ENCODE measurements at regions not wholly inside any gene's neighbourhood (a gene's known extent, or its start where the extent isn't known, plus 50 kb on each side); places are given as distances from the start of the nearest gene placed in this dataset.

- intact Hi-C loops (cut with DNase I): no loop called here
- Histone ChIP-seq H3K36me3 (no peaks in the 10 kb centered on the region), H3K4me1 (peaks cover 0 to 7% (median 0%) of the 10 kb centered on the region in 3 donors), H3K27me3 (no peaks in the 10 kb centered on the region), H3K4me3 (no peak overlapping the region), H3K27ac (no peak overlapping the region), H3K9me3 (no peaks in the 10 kb centered on the region)
- DNase-seq: no peak
- TF ChIP-seq CTCF (IDR thresholded peaks at IDR 0.05) (no peak), POLR2A (IDR thresholded peaks at IDR 0.05) (no peak)
- 78 to 88% methylated on average over 25 of the region's 25 CpGs for WGBS, 2 donors
Measured at GRCh38 chr6:167570460-167571400, 245.8 kb downstream of the TTLL2 start.

GRCh38 chr6:167571550-167571949 lies 246.7 kb downstream of the TTLL2 start:
- intact Hi-C loops (cut with DNase I): no loop called here
- Histone ChIP-seq H3K4me1 (peaks cover 0 to 7% (median 0%) of the 10 kb centered on the region in 3 donors), H3K27ac (no peak overlapping the region), H3K9me3 (no peaks in the 10 kb centered on the region), H3K27me3 (peaks cover 0 to 6% (median 0%) of the 10 kb centered on the region in 4 donors), H3K36me3 (no peaks in the 10 kb centered on the region), H3K4me3 (no peak overlapping the region)
- no peak for TF ChIP-seq POLR2A (IDR thresholded peaks at IDR 0.05)
- TF ChIP-seq CTCF (IDR thresholded peaks at IDR 0.05): no peak
- DNase-seq: no peak
- 82 to 94% methylated on average over 6 to 9 of the region's 9 CpGs for whole genome bisulfite sequencing, 2 donors

GRCh38 chr6:167572106-167572505 lies 247.2 kb downstream of the TTLL2 start:
- H3K9me3 ChIP-seq: no peaks in the 10 kb centered on the region
- intact Hi-C loops (cut with DNase I): no loop called here
- no peaks in the 10 kb centered on the region for H3K36me3 ChIP-seq
- no peak overlapping the region for H3K27ac ChIP-seq
- no peak overlapping the region for H3K4me3 ChIP-seq
- 84 to 97% methylated on average over 5 to 8 of the region's 10 CpGs for WGBS, 2 donors
- H3K27me3 ChIP-seq: peaks cover 0 to 12% (median 0%) of the 10 kb centered on the region in 4 donors
- peaks cover 0 to 7% (median 0%) of the 10 kb centered on the region in 3 donors for H3K4me1 ChIP-seq
- DNase-seq: no peak
- no peak for TF ChIP-seq POLR2A (IDR thresholded peaks at IDR 0.05)
- no peak for TF ChIP-seq CTCF (IDR thresholded peaks at IDR 0.05)

- Histone ChIP-seq H3K36me3 (no peaks in the 10 kb centered on the region), H3K4me1 (peaks cover 0 to 7% (median 0%) of the 10 kb centered on the region in 3 donors), H3K4me3 (no peak overlapping the region), H3K9me3 (no peaks in the 10 kb centered on the region), H3K27me3 (peaks cover 0 to 17% (median 0%) of the 10 kb centered on the region in 4 donors), H3K27ac (no peak overlapping the region)
- no peak for DNase-seq
- 56 to 71% methylated on average over 9 to 10 of the region's 13 CpGs for WGBS, 2 donors
- no peak for TF ChIP-seq CTCF (IDR thresholded peaks at IDR 0.05)
- TF ChIP-seq POLR2A (IDR thresholded peaks at IDR 0.05): no peak
- intact Hi-C loops (cut with DNase I): no loop called here
Measured at GRCh38 chr6:167572841-167573271, 248.0 kb downstream of the TTLL2 start.

GRCh38 chr6:167573461-167574215 lies 248.8 kb downstream of the TTLL2 start:
- Histone ChIP-seq H3K4me1 (peaks cover 0 to 7% (median 0%) of the 10 kb centered on the region in 3 donors), H3K36me3 (no peaks in the 10 kb centered on the region), H3K27ac (no peak overlapping the region), H3K27me3 (peaks cover 0 to 18% (median 0%) of the 10 kb centered on the region in 4 donors), H3K4me3 (no peak overlapping the region), H3K9me3 (no peaks in the 10 kb centered on the region)
- no peak for DNase-seq
- TF ChIP-seq POLR2A (IDR thresholded peaks at IDR 0.05): no peak
- TF ChIP-seq CTCF (IDR thresholded peaks at IDR 0.05): no peak
- WGBS, 2 donors: 32 to 63% methylated on average over 13 to 14 of the region's 16 CpGs
- intact Hi-C loops (cut with DNase I): no loop called here
